ENCODE measurements at regions not wholly inside any gene's neighbourhood (a gene's known extent, or its start where the extent isn't known, plus 50 kb on each side); places are given as distances from the start of the nearest gene placed in this dataset.

- H3K9me3 Mint-ChIP-seq (ENCODE audit: insufficient read depth) = no peaks in the 10 kb centered on the region
- no peaks in the 10 kb centered on the region for H4K20me1 ChIP-seq (ENCODE audit: control insufficient read depth, insufficient read depth, low read length, poor library complexity, severe bottlenecking)
- ChIA-PET POLR2A (no interaction called here), CTCF (no interaction called here)
- H3K79me2 ChIP-seq (ENCODE audit: control insufficient read depth, insufficient read depth, low read length) = no peaks in the 10 kb centered on the region
- DNase-seq (no peak), ATAC-seq (ENCODE audit: low read depth) (no peak)
- no peaks in the 10 kb centered on the region for H3K4me1 ChIP-seq (ENCODE audit: control insufficient read depth in 2 of 2, insufficient read depth in 2 of 2, low read length in 2 of 2)
- H3K27ac ChIP-seq (ENCODE audit: low read length in 2 of 2) = no peak overlapping the region
- H3K9me3 ChIP-seq (ENCODE audit: control extremely low read depth in 1 of 3, control insufficient read depth in 2 of 3, insufficient read depth in 1 of 3, low read length in 2 of 3) = no peaks in the 10 kb centered on the region
- no peaks in the 10 kb centered on the region for H3K27me3 ChIP-seq (replicated peaks in 1 of 4; ENCODE audit: control extremely low read depth in 1 of 4, control insufficient read depth in 3 of 4, insufficient read depth in 4 of 4, low read length in 3 of 4)
- no peak overlapping the region for H3K4me3 Mint-ChIP-seq
- intact Hi-C loops (cut with micrococcal nuclease) = no loop called here
- no peaks in the 10 kb centered on the region for H3K36me3 ChIP-seq (replicated peaks in 1 of 2; ENCODE audit: control extremely low read depth in 1 of 2, control insufficient read depth in 1 of 2, extremely low read depth in 1 of 2, insufficient read depth in 2 of 2, low read length in 1 of 2)
- H3K27ac Mint-ChIP-seq = no peak overlapping the region
- WGBS (ENCODE audit: insufficient coverage) = 60% methylated on average over 1 of the region's 2 CpGs
- H3K4me3 ChIP-seq (ENCODE audit: control extremely low read depth in 1 of 5, extremely low read depth in 1 of 5, insufficient read depth in 1 of 5, low read depth in 2 of 5, low read length in 4 of 5) = no peak overlapping the region
- TF ChIP-seq, protein P1, sequence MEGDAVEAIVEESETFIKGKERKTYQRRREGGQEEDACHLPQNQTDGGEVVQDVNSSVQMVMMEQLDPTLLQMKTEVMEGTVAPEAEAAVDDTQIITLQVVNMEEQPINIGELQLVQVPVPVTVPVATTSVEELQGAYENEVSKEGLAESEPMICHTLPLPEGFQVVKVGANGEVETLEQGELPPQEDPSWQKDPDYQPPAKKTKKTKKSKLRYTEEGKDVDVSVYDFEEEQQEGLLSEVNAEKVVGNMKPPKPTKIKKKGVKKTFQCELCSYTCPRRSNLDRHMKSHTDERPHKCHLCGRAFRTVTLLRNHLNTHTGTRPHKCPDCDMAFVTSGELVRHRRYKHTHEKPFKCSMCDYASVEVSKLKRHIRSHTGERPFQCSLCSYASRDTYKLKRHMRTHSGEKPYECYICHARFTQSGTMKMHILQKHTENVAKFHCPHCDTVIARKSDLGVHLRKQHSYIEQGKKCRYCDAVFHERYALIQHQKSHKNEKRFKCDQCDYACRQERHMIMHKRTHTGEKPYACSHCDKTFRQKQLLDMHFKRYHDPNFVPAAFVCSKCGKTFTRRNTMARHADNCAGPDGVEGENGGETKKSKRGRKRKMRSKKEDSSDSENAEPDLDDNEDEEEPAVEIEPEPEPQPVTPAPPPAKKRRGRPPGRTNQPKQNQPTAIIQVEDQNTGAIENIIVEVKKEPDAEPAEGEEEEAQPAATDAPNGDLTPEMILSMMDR (IDR thresholded peaks at IDR 0.05) = no peak
- H3K4me2 ChIP-seq (replicated peaks; ENCODE audit: low read depth, low read length, poor library complexity, severe bottlenecking) = no peak overlapping the region
- peaks cover 12% of the 10 kb centered on the region for H3K27me3 Mint-ChIP-seq
- H2AFZ ChIP-seq (ENCODE audit: insufficient read depth, low read depth, low read length, poor library complexity, severe bottlenecking) = no peak overlapping the region
- no peaks in the 10 kb centered on the region for H3K4me1 Mint-ChIP-seq
- no peak overlapping the region for H3K9ac ChIP-seq (ENCODE audit: low read length)
These were observed 107.6 kb upstream of the FAM9B start for GRCh38 chrX:9141496-9141895.

DNA sequence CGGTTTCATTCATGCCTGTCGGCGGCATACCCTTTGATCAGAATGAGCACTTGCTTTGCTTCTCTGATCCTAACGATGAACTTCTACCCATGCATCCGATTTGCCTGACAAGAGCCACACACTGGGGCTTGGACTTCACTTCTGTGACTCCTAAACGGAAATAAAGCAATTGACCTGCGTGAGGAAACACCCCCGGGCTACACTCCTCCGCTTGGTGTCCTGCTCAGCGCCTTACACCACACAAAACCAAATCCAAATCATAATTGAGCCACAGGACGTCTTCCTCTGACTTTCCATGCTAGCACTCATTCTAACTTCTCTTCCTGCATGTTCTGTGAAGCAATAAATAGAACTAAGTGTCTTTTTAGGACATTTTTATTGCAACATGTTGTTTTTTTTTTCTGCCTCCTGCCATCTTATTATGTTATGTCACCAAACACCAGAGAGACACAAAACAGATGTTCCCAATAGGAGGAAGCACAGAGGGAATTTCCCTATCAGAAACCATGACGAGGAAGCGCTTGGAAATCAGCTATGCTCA lies 110.8 kb upstream of the FAM9B start:
- DNase-seq (no peak), ATAC-seq (ENCODE audit: low read depth) (no peak)
- Histone ChIP-seq H2AFZ (ENCODE audit: insufficient read depth, low read depth, low read length, poor library complexity, severe bottlenecking) (no peak overlapping the region), H3K4me3 (ENCODE audit: control extremely low read depth in 1 of 5, extremely low read depth in 1 of 5, insufficient read depth in 1 of 5, low read depth in 2 of 5, low read length in 4 of 5) (no peak overlapping the region), H4K20me1 (ENCODE audit: control insufficient read depth, insufficient read depth, low read length, poor library complexity, severe bottlenecking) (no peaks in the 10 kb centered on the region), H3K27me3 (replicated peaks in 1 of 4; ENCODE audit: control extremely low read depth in 1 of 4, control insufficient read depth in 3 of 4, insufficient read depth in 4 of 4, low read length in 3 of 4) (peaks cover 0 to 3% (median under 1%) of the 10 kb centered on the region in 4 experiments), H3K9me3 (ENCODE audit: control extremely low read depth in 1 of 3, control insufficient read depth in 2 of 3, insufficient read depth in 1 of 3, low read length in 2 of 3) (no peaks in the 10 kb centered on the region), H3K4me2 (replicated peaks; ENCODE audit: low read depth, low read length, poor library complexity, severe bottlenecking) (no peak overlapping the region), H3K36me3 (replicated peaks in 1 of 2; ENCODE audit: control extremely low read depth in 1 of 2, control insufficient read depth in 1 of 2, extremely low read depth in 1 of 2, insufficient read depth in 2 of 2, low read length in 1 of 2) (no peaks in the 10 kb centered on the region), H3K9ac (ENCODE audit: low read length) (no peak overlapping the region), H3K4me1 (ENCODE audit: control insufficient read depth in 2 of 2, insufficient read depth in 2 of 2, low read length in 2 of 2) (no peaks in the 10 kb centered on the region), H3K27ac (ENCODE audit: low read length in 2 of 2) (no peak overlapping the region), H3K79me2 (ENCODE audit: control insufficient read depth, insufficient read depth, low read length) (no peaks in the 10 kb centered on the region)
- ChIA-PET CTCF (no interaction called here), POLR2A (no interaction called here)
- Mint-ChIP-seq H3K4me3 (no peak overlapping the region), H3K27ac (no peak overlapping the region), H3K27me3 (peaks cover 17% of the 10 kb centered on the region), H3K9me3 (ENCODE audit: insufficient read depth) (no peaks in the 10 kb centered on the region), H3K4me1 (no peaks in the 10 kb centered on the region)
- intact Hi-C loops (cut with micrococcal nuclease) = no loop called here
- WGBS (ENCODE audit: insufficient coverage) = 76% methylated on average over 7 of the region's 13 CpGs
- no peak for TF ChIP-seq EZH2 (IDR thresholded peaks at IDR 0.05; ENCODE audit: borderline replicate concordance, insufficient read depth, low read depth, low read length, poor library complexity, severe bottlenecking)
- TF ChIP-seq, protein P1 (IDR thresholded peaks at IDR 0.05) = no peak

Measured in B cell (primary cell).